GM20431 (cell line): ENCODE measurements at regions not wholly inside any gene's neighbourhood (a gene's known extent, or its start where the extent isn't known, plus 50 kb on each side); places are given as distances from the start of the nearest gene placed in this dataset.

ENCODE experiments used
- in situ Hi-C: fragments of 300-500 bp; cut with MseI, MboI; formaldehyde crosslinking; loops from one replicate; pipeline ENCODE4 v1.15.0; 2020; ENCODE audit warnings: low sequenced_read_pairs; ENCODE audit not compliant: unreplicated experiment

DNA sequence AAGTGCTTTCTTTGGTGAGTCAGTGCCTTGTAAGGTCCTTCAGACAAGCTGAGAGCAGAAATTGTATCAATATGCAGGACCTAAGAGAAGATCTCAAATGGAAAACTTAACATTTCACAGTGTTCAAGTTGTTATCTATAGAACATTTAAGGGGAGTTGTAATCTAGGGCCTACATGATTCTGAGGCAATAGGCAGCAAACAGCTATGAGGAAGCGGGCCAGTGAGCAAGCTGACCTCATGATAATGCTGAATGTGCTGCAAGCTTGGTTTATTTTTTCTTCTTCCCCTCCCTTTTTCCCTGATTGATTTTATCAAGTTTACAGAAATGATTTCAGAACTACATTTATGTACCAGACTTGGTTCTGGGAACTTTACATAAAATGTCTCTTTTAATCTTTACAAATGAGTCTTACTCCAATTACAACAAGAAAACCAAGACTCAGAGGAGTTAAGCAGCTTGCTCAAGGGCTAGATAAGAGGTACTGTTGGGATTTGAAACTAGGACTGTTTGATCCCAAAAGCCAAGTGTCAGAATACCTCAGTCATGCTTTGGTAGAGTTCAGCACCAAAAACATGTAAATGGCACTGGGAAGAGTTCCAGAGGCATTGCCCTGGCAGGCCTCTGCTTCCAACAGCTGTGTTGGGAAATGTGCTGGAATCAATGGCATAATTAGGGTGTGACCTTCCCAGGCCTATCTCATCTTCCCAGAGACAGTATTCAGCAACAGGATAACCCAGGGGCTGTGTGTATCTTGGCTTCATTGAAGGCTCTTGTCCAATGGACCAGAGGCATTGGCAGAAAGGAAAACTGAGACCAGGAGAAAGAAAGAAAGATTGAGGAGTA is 130.1 kb downstream of the LRRC70 start:
- in situ Hi-C loops: no loop called here

- in situ Hi-C loops: no loop called here
Measured at GRCh38 chr5:62707563-62707962, 128.9 kb downstream of the LRRC70 start.

DNA sequence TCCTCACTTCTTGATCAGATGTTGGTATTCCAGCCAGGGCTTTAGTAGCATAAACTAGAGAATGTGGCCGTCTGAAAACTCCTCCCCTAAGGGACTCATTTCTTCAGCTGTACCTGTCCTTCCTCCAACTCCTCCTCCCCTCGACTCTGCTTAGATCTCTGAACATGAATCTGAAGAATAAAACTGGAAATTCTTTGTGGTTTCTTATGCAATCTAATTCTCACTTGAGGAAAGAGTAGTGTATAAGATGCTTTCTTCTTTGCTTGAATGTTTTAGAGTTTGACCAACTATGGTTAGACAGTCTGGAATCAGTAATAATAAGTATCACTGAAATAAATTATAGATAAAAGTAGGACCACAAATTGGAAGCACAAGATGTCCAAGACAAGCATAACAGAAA is 128.5 kb downstream of the LRRC70 start:
- in situ Hi-C loops: no loop called here

- in situ Hi-C loops: no loop called here
Measured at GRCh38 chr5:62705022-62705421, 126.4 kb downstream of the LRRC70 start.

- in situ Hi-C loops: no loop called here
Measured at GRCh38 chr5:62702126-62702525, 123.5 kb downstream of the LRRC70 start.

DNA sequence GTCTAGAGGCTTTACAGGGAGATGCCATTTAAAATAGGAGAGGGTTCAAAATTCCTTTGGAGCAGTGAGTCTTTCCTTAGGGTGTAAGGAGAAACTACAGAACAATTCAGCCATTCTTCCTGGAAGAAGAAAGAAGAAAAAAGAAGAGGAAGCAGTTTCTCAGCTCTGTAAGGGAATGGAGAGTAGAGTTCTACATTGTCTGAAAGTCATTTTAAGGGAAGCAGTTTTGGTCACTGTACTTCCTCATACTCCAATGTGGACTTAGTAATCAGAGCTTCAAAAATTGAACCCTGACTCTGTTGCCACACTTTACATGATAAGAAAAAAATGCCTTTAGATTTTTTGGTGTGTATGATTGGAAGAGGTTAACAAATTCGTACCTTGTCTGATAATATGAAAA is 122.4 kb downstream of the LRRC70 start:
- in situ Hi-C loops: no loop called here

- in situ Hi-C loops: no loop called here
Measured at GRCh38 chr5:62698756-62699155, 120.1 kb downstream of the LRRC70 start.

GRCh38 chr5:62695274-62695673 is 116.7 kb downstream of the LRRC70 start:
- in situ Hi-C loops: no loop called here

DNA sequence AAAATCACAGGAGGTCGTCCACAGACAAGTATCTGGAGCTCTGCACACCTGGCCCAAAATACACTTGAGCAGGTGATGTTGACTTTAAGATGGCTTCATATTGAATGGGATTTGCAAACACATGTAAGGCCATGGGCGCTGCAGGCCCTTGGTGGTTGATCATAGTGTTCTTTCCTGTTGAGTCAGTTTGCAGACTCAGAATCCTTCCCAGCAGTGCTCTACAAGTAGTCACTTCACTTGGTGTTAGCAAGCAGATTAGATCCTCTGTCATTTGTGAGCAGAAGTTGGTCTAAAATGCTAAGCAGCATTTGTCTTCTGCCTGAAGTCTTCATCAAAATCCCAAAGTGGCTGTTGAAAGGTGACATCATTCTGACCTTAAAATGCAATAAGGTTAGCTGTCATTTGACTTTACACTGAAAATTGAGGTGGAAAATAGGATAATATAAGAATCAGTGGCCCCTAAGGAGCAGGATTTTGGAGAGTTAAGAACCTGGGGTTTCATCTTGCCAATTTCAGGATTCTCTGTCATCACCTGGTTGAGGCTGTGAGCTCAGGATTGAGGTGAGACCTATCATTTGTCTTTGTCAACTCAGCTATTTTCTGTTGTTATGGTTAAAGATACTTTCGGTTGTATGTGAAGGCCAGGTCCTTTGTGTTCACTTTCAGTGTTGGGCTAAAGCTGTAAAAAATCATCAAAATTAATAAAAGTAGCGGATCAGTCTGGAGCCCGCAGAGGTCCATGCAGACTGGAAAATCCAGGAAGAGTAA is 114.5 kb downstream of the LRRC70 start:
- in situ Hi-C loops: no loop called here

- in situ Hi-C loops: no loop called here
Measured at GRCh38 chr5:62691946-62692345, 113.3 kb downstream of the LRRC70 start.

GRCh38 chr5:62690421-62690820 is 111.8 kb downstream of the LRRC70 start:
- in situ Hi-C loops: no loop called here

- in situ Hi-C loops: no loop called here
Measured at GRCh38 chr5:62689599-62690368, 111.2 kb downstream of the LRRC70 start.

DNA sequence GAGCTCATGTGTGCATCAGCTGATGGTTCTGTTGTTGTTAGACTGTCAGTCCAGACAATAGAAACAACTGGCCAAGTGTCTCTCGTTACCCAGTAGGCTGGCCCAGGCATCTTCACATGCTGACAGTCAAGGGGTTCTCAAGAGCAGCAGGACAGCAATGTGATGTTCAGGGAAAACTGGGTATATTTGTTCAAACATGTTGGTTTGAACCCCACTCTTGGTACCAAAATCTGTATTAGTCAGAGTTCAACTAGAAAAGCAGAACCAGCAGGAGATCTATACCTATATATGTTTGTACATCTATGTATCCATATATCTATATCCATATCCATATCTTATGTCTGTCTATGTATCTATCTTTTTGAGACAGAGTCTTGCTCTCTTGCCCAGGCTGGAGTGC is 108.1 kb downstream of the LRRC70 start:
- in situ Hi-C loops: no loop called here

DNA sequence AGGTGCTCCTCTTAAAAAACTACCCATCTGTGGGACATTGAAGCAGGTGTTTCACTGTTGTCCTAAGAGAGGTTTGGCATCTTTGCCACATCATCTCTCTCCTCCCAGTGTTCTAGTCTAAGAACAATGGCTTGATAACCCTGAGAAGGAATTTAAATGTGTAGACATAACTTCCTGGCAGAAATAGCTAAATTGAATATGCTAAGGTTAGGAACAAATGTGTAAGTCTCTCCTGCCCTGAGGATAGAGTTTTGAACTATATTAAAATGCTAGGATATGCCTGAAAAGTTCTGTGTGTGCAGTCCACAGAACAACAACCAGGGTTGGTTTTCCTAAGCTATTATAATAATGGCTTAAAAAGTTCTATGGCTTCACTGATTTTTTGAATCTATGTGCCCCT is 106.6 kb downstream of the LRRC70 start:
- in situ Hi-C loops: no loop called here

DNA sequence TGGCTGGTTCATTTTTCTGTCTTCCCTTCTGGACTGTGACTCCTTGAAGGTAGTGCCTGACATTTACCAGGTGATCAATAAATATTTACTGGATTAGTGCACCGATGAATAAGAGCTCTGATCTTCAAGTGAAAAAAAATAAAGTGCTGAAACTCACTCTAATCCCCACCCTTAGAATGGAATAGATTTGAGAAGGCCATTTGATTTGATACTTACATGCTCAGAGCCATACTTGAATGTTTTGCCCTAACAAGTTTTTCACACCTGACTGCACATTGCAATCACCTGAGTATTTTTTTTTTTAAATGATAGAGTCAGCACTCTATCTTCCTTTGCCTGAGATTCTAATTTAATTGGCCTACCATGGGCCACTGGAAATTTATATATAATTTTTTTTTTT is 105.7 kb downstream of the LRRC70 start:
- in situ Hi-C loops: no loop called here

DNA sequence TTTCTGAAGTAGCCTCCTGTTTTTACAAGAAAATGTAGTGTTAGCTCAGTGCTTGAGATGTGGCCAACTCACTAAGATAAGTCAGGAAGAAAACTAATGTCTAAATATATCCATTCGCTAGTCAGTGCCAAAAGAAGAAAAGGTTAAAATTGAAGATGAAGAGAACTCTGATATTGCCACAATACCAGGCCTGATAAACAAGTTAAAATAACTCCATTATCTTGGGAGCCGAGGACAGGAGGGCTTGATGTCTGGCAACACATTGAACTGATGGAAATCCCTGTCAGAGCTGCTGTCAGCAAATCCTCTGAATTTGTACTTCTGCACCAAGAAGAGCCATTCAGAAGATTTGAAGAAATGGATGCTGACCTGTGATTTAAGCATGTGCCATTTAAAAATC is 103.4 kb downstream of the LRRC70 start:
- in situ Hi-C loops: no loop called here

DNA sequence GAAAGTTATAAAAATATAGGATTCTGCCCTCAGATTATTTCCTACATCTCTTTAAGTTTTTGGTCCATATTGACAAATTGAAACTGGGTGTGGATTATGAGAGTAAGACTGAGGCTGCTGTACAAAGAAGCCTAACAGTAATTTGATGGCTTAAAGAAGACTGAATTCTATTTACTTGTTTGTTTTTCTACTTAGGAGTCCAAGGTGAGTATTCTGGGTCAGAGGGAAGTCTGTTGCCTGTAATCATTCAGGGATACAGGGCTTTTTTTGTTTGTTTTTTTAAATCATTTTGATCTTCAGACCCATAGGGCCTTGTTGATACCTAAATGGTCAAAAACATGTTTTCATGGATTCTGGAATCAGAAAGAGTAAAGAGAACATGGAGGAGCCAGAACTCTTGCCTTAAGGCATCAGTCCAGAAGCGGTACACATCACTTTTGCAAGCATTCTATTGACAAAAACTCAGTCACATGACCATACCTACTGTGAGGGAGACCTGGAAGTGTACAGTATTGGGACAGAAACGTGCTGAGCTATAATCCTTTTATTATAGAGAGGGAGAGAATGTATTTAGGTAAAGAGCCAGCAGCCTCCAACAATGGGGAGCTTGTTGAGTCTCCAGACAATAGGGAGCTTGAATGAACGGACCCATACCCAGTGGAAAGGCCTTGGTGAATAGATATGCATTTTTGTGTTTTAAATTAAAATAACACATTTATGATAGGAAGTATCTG is 102.7 kb downstream of the LRRC70 start:
- in situ Hi-C loops: no loop called here

DNA sequence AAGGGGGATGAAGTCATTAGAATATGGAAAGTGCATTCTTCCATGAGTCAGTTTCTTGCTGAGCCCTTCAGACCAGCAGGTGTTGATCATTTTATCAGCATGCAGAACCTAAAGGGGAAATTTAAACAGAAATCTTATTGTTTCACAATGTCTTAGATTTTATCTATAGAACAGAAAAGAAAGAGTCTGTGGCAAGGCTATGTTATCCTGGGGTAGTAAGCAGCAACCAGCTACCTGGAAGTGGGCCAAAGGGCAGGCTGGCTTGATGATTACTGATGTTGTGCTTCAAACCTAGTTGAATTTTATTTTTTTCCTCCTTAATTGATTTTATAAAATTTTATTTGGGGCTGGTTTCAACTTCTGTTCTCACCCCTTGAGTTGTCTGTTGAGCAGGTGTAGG is 101.5 kb downstream of the LRRC70 start:
- in situ Hi-C loops: no loop called here
